ENCODE measurements at regions not wholly inside any gene's neighbourhood (a gene's known extent, or its start where the extent isn't known, plus 50 kb on each side); places are given as distances from the start of the nearest gene placed in this dataset.

DNA sequence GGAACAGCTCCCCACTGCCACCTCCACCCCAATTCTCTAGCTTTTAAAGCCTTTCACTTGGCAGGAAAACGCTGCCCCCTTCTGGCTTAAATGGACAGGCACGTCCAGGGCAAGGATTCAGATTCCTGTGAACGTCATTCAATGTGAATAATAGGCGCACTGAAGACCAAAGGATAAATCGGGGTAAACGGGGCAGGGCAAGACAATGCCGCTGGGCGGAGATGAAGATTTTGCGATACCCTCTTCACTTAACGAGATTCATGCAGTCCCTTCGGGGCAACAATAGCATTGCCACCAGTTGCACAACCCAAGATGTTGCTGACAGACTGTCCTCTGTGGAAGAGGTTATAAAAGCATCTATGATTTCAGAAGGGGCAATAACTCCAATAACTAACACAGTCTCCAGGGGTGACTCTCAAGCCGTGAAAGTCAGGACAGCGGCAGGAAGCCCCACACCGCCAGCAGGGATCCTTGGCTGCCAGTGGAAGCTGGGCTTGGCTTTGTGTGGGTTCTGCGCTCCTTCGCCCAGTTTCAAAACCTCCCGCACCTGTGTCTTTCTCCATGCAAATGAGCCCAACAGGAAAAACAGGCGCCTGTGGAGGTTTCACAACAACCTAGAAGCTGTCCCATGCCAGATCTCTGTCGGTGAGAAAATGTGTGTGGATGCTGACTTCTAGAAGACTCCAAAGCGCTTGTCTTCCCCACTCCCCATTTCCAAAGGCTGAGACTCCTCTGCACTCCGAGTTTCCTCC is 291.8 kb downstream of the BMP7 start:
- DNase-seq = no peak

DNA sequence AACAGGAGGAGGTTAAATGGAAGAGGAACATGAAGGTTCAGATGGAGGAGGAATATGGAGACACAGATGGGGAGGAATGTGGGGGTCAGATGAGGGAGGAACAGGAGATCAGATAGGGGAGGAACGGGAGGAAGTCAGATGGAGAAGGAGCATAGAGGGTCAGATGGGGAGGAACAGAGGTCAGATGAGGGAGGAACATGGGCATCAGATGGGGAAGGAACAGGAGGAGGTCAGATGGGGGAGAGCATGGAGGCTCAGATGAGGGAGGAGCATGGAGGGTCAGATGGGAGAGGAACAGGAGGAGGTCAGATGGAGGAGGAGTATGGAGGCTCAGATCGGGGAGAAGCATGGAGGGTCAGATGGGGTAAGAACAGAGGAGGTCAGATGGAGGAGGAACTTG is 290.6 kb downstream of the BMP7 start:
- DNase-seq = no peak

GRCh38 chr20:56976336-56976735 is 290.1 kb downstream of the BMP7 start:
- no peak for DNase-seq

DNA sequence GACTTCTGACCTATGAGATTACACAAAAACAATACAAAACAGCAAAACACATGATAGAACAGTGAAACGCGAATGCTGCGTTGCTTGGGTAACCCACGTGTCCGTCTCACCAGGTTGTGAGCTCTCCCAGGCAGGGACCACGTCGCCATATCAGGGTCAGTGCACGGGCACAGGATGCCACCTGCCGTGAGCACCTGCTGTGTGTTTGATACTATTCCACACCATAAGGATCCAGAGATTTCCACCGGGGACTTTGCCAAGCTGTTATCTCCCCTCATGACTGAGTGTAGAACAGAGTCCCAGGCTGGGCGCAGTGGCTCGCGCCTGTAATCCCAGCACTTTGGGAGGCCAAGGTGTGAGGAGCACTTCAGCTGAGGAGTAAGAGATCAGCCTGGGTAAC is 288.0 kb downstream of the BMP7 start:
- no peak for DNase-seq

DNA sequence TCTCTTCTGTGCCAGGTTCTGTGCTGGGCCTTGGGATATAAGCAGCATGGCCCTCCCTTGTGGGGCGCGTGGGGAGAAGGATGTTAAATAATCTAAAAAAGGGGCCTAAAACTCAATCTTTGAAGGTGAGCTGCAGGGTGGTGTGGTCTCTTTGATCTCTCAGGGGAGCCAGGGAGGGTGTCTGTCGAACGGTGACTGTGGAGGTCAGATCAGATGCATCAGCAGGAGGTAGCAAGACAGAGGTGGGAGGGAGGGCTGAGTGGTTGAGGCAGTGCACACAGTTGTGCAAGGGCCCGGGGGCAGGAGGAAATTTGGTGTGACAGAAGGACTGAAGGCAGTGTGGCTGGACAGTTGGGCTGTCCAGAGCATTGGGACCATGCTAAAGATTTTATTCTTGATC is 287.3 kb downstream of the BMP7 start:
- DNase-seq = no peak

DNA sequence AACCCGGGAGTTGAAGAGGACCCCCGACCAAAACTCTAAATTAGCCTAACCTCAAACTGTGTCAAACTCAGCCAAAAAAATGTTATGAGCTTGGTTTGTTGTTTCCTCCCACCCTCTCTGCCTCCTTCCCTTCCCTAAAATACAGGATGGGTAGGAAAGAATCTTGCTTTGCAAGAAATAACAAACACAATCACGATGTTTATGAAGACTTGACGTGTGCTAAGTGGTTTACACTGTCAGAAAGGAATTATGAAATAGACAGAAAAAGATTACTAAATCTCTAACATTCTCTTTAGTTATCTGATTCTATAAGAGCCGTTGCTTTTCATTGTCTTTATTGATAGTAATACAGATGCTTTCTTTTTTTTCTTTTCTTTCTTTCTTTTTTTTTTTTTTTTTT is 285.1 kb downstream of the BMP7 start:
- DNase-seq = no peak

DNA sequence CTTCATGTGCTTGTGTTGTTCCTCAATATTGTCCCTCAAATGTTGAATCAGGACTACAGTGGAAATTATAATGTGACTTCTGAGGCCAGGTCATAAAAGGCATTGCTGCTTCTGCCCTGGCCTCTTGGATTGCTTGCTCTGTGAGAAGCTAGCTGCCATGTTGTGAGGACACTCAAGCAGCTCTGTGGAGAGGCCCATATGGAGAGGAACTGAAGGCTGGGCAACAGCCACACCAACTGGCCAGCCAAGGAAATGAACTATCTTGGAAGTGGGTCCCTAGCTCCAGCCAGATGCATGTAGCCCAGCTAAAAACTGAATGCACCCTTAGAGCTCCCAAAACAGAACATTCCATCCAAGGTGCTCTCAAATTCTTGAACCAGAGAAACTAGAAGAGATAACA is 282.6 kb downstream of the BMP7 start:
- no peak for DNase-seq

- DNase-seq = no peak
Observed at GRCh38 chr20:56985066-56985685, 281.3 kb downstream of the BMP7 start.

GRCh38 chr20:56986476-56986875 is 280.0 kb downstream of the BMP7 start:
- no peak for DNase-seq

DNA sequence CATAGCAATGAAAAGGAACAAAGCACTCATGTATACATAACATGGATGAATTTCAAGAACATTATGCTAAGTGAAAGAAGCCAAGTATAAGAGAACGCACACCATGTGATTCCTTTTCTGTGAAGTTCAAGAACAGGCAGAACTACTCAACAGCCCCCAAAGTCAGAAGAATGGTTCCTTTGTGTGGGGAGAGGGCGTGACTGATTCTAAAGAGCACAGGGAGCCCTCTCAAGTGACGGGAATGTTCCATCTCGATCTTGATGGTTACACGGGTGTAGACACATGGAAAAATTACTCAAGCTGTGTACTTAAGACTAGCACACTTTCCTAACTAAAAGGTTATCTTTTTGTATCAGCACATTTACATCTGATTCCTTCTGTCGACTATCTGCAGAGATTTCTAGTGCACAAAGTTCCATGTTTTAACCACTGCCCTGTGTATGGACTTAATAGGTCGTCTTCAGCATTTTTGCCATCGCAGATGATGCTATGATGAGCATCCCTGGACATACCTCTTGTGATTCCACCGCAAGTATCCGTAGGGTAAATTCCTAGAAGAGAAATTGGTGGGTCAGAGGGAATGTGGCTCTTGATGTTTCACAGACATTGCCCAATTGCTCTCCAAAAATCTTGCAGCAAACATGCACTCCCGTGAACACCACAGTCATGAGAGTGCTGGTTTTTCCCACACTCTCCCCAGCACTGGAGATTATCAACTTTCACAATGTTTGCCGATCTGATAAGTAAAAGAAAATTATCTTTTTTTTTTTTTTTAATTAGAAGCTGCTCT is 279.3 kb downstream of the BMP7 start:
- DNase-seq = no peak

DNA sequence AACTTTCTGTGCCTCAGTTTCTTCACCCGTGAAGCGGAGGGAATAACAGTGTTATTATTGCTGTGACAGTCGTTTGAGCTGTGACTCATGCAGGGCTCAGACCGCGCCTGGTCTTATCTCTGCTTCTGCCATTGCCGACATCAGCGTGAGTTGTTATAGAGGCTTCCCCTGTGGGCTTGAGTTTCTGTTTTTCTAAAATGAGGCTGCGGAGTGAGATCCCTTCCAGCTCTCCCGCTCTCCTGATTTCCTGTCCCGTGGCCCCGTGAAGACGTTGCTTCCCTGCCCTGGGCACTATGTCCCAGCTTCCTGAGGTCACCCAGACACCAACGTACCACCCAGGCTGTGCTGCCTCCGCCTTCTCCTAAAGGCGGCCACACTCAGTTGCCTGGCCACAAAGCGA is 278.5 kb downstream of the BMP7 start:
- no peak for DNase-seq

GRCh38 chr20:56988446-56988845 is 278.0 kb downstream of the BMP7 start:
- no peak for DNase-seq

DNA sequence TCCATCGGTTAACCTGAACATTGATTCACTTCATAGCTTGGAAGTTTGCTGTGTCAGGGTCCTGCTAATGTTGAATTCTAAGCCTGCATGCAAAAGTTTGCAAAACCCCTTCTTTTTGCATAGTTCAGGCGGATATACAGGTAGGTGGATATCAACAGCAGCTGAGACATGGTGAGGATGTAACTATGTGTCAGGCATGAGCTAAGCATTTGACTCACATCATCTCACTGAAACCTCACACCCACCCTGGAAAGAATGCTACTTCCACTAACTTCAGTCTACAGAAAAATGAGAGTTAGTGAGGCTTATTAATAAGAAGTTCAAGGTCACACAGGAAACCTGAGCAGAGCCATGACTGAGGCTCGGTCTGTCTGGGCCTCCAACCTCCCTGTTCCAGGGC is 276.9 kb downstream of the BMP7 start:
- DNase-seq = no peak

GRCh38 chr20:56993020-56993559 is 273.4 kb downstream of the BMP7 start:
- DNase-seq = no peak

GRCh38 chr20:56994006-56994405 is 272.4 kb downstream of the BMP7 start:
- no peak for DNase-seq

DNA sequence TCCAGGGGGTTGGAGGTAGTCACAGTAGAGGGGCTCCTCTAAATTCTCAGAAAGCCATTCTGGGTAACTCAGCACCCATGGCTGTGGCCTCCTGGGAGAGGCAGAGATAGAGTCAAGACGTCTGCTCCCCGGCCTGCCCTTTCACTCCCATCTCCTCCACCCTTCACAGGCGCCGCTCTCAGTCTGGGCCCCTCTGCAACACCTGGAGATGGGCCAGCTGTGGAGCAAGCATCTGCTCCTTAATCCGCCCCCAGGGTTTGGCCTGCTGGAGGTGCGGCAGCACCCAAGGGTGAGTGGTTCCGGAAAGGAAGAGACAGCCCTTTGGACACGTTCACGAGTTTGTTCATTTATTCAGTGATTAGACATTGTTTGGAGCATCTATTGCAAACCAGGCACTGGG is 271.3 kb downstream of the BMP7 start:
- no peak for DNase-seq

GRCh38 chr20:56995635-56996075 is 270.8 kb downstream of the BMP7 start:
- DNase-seq = no peak

DNA sequence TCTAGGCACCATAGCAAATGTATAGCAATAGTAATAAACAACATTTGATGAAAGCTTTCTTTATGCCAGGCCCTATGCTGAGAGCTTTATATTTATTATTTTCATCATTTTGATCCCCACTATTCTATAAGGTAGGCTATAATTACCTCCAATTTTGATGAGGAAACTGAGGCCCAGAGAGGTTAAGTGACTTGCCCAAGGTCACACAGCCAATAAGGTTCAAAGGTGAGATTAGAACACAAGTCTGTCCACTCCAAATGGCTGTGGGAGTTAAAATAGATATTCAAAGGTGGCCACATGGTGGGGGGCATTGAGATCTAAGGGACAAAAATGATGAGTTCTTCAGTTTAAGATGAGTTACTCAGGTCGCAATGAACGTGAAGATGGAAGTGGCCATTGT is 269.9 kb downstream of the BMP7 start:
- no peak for DNase-seq

DNA sequence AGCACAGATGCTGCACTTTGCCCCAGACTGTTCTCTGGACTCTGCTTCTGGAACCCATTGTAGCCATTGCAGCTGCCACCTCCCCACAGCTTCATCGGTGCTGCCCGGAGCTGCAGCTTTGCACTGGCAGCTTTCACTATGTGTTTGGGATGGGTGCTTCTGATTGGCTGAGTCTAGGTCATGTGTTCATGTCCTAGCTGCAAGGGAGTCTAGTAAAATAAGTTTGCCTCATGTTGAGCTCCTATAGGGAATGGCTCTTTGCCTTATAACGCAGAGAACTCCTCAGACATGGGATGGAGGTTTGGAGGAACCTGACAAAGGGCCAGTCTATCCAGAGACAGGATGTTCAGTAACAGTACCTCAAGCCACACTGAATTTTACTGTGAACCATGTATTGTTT is 268.0 kb downstream of the BMP7 start:
- no peak for DNase-seq

GRCh38 chr20:57000441-57000968 is 265.9 kb downstream of the BMP7 start:
- no peak for DNase-seq

GRCh38 chr20:57001126-57001767 is 265.2 kb downstream of the BMP7 start:
- DNase-seq = no peak

DNA sequence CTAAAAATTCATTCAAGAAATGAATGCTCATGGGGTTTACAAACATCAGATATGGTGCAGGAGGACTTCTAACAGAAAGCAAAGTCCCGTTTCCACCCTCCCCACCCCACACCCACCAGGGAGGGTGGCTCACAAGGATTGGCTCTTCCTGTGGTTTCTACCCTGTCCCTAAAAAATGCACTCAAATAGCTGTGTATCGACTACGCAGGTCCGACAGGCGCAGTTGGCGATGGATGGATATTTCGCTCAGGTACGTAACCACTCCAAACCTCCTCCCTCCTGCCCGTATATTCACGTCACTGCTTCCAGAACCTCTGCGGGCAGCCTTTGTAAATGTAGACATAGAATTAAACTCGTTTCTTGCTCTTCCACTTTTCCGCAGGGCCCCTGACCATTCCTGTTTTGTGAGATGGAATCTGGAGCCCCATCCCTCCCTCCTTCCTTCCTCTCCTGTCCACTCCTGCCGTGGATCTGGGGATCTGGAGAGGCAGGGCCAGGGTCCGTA is 264.3 kb downstream of the BMP7 start:
- no peak for DNase-seq
